Panc1 (cell line): ENCODE measurements at regions not wholly inside any gene's neighbourhood (a gene's known extent, or its start where the extent isn't known, plus 50 kb on each side); places are given as distances from the start of the nearest gene placed in this dataset.

Experiments used
- ATAC-seq: fragments of 200-7000 bp; cut with Tn5 transposase; 2 replicates; pipeline ENCODE4 v1.9.1; 2020; ENCODE audit warnings: mild to moderate bottlenecking, moderate library complexity
- BruUV-seq: library from RNA; stranded (reverse); fragments of 400-500 nt; replicated peaks from 2 replicates; lab custom pipeline; 2021; lab: Mats Ljungman, UMichigan
- CTCF ChIA-PET: fragments of 300-600 bp; sonication (Branson Sonifier 250); formaldehyde crosslinking; loops from one replicate; lab custom pipeline; 2022; ENCODE audit warnings: antibody characterized with exemption; lab: Charles Lee
- POLR2A ChIA-PET: fragments of 300-600 bp; sonication (Branson Sonifier 250); formaldehyde crosslinking; loops from one replicate; lab custom pipeline; 2022; ENCODE audit warnings: antibody characterized with exemption; lab: Charles Lee
- DNase-seq: peaks from one replicate; pipeline ENCODE4 v3.0.0-alpha.2; 2010; ENCODE audit warnings: low read depth, low spot score
- H3K27ac ChIP-seq: 2 replicates; pipeline ENCODE4 v1.5.1; 2011; ENCODE audit warnings: mild to moderate bottlenecking, low read length, inconsistent platforms
- H3K27me3 ChIP-seq: fragments of 200-500 bp; sonication (Bioruptor generic); 2 replicates; pipeline ENCODE4 v1.6.0; 2014; ENCODE audit warnings: low read length, inconsistent platforms; ENCODE audit not compliant: control insufficient read depth, insufficient read depth
- H3K36me3 ChIP-seq: fragments of 200-500 bp; sonication (Bioruptor generic); 2 replicates; pipeline ENCODE4 v1.5.1; 2014; ENCODE audit warnings: inconsistent platforms, mild to moderate bottlenecking, low read length, moderate library complexity; ENCODE audit not compliant: control insufficient read depth, insufficient read depth
- H3K4me1 ChIP-seq: 2 replicates; pipeline ENCODE4 v1.5.1; 2011; ENCODE audit warnings: inconsistent platforms, mild to moderate bottlenecking, low read length, moderate library complexity; ENCODE audit not compliant: control insufficient read depth, insufficient read depth
- H3K4me3 ChIP-seq, 2 experiments: 2 replicates each; pipeline ENCODE4 v1.5.1; 2011 to 2012; ENCODE audit warnings: low read depth in 2 of 2, low read length in 2 of 2, mild to moderate bottlenecking in 2 of 2, inconsistent platforms in 1 of 2, moderate library complexity in 1 of 2
- H3K9me3 ChIP-seq: fragments of 200-500 bp; sonication (Bioruptor generic); 2 replicates; pipeline ENCODE4 v1.5.1; 2014; ENCODE audit warnings: low read depth, mild to moderate bottlenecking, inconsistent platforms, low read length, moderate library complexity; ENCODE audit not compliant: control insufficient read depth, insufficient read depth
- POLR2AphosphoS5 ChIP-seq: IDR thresholded peaks from 2 replicates; pipeline ENCODE4 v1.6.1; 2012; ENCODE audit warnings: mild to moderate bottlenecking, low read depth, low read length, moderate library complexity
- SIN3A ChIP-seq: IDR thresholded peaks from 2 replicates; pipeline ENCODE4 v1.6.1; 2012; ENCODE audit warnings: low read depth, mild to moderate bottlenecking, low read length, moderate library complexity, borderline replicate concordance; ENCODE audit not compliant: insufficient read depth
- TCF7L2 ChIP-seq: IDR thresholded peaks from 2 replicates; pipeline ENCODE4 v1.6.1; 2011; ENCODE audit warnings: mild to moderate bottlenecking, low read depth, low read length, inconsistent platforms
- in situ Hi-C: cut with HindIII; loops from 2 replicates; pipeline ENCODE4 v1.10.0; 2016; ENCODE audit warnings: low sequenced_read_pairs, low pct_unique_long_range_greater_than_20kb
- intact Hi-C: fragments of 100-400 bp; cut with micrococcal nuclease; formaldehyde crosslinking; loops from one replicate; pipeline ENCODE4 v1.10.0; 2022; ENCODE audit not compliant: unreplicated experiment
- TF ChIP-seq, protein P1 (sequence below): fragments of 450-650 bp; IDR thresholded peaks from 2 replicates; pipeline ENCODE4 v1.5.1; 2017; ENCODE audit warnings: mild to moderate bottlenecking
- TF ChIP-seq, protein P2 (sequence below), 2 experiments: IDR thresholded peaks; 2 replicates each; pipeline ENCODE4 v1.6.1; 2011 to 2012; ENCODE audit warnings: low read depth in 2 of 2, control low read depth in 1 of 2, low read length in 1 of 2, mild to moderate bottlenecking in 1 of 2, moderate library complexity in 1 of 2; ENCODE audit not compliant: insufficient read depth in 1 of 2

DNA sequence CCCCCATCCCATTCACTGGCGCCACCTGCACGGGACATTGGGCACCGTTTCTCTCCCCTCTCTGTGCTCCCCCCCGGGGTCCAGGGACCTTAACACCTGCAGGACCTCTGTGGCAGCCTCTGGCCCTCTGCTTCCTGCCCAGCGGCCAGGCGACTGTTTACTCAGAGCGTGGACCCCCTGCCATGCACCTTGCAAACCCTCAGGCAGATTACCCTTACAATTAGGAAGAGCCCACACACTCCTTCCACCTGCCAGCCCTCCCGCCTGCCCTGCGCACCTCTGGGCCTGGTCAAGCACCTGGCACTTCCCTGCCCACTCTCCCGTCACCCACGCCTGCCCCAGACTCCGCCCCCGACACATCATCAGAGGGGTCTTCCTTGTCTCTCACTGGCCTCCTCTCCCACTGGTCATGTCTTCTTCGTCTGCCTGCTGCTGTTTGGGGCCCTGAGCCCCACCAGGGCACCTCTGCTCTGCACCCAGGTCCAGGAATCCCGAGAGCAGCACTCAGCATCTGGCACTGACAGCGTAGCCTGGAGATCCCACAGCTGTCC, 281.3 kb upstream of the IRX4 start:
- no TSS peak for BruUV-seq
- Histone ChIP-seq H3K4me1 (no peaks in the 10 kb centered on the region), H3K9me3 (no peaks in the 10 kb centered on the region), H3K27me3 (no peaks in the 10 kb centered on the region; the same call in 1 of the 2 replicates), H3K27ac (no peak overlapping the region), H3K36me3 (no peaks in the 10 kb centered on the region), H3K4me3 (no peak overlapping the region)
- TF ChIP-seq, protein P1, sequence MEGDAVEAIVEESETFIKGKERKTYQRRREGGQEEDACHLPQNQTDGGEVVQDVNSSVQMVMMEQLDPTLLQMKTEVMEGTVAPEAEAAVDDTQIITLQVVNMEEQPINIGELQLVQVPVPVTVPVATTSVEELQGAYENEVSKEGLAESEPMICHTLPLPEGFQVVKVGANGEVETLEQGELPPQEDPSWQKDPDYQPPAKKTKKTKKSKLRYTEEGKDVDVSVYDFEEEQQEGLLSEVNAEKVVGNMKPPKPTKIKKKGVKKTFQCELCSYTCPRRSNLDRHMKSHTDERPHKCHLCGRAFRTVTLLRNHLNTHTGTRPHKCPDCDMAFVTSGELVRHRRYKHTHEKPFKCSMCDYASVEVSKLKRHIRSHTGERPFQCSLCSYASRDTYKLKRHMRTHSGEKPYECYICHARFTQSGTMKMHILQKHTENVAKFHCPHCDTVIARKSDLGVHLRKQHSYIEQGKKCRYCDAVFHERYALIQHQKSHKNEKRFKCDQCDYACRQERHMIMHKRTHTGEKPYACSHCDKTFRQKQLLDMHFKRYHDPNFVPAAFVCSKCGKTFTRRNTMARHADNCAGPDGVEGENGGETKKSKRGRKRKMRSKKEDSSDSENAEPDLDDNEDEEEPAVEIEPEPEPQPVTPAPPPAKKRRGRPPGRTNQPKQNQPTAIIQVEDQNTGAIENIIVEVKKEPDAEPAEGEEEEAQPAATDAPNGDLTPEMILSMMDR, result no peak
- no peak for TF ChIP-seq POLR2AphosphoS5
- no peak for TF ChIP-seq SIN3A
- TF ChIP-seq TCF7L2, result no peak
- TF ChIP-seq, protein P2, sequence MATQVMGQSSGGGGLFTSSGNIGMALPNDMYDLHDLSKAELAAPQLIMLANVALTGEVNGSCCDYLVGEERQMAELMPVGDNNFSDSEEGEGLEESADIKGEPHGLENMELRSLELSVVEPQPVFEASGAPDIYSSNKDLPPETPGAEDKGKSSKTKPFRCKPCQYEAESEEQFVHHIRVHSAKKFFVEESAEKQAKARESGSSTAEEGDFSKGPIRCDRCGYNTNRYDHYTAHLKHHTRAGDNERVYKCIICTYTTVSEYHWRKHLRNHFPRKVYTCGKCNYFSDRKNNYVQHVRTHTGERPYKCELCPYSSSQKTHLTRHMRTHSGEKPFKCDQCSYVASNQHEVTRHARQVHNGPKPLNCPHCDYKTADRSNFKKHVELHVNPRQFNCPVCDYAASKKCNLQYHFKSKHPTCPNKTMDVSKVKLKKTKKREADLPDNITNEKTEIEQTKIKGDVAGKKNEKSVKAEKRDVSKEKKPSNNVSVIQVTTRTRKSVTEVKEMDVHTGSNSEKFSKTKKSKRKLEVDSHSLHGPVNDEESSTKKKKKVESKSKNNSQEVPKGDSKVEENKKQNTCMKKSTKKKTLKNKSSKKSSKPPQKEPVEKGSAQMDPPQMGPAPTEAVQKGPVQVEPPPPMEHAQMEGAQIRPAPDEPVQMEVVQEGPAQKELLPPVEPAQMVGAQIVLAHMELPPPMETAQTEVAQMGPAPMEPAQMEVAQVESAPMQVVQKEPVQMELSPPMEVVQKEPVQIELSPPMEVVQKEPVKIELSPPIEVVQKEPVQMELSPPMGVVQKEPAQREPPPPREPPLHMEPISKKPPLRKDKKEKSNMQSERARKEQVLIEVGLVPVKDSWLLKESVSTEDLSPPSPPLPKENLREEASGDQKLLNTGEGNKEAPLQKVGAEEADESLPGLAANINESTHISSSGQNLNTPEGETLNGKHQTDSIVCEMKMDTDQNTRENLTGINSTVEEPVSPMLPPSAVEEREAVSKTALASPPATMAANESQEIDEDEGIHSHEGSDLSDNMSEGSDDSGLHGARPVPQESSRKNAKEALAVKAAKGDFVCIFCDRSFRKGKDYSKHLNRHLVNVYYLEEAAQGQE (IDR thresholded peaks at IDR 0.05; ENCODE audit: insufficient read depth in 1 of 2, low read depth in 2 of 2, low read length in 1 of 2), result no peak
- ChIA-PET CTCF (no interaction called here), POLR2A (no interaction called here)
- intact Hi-C loops, result no loop called here
- ATAC-seq, result no peak
- in situ Hi-C loops, result no loop called here
- no peak for DNase-seq

DNA sequence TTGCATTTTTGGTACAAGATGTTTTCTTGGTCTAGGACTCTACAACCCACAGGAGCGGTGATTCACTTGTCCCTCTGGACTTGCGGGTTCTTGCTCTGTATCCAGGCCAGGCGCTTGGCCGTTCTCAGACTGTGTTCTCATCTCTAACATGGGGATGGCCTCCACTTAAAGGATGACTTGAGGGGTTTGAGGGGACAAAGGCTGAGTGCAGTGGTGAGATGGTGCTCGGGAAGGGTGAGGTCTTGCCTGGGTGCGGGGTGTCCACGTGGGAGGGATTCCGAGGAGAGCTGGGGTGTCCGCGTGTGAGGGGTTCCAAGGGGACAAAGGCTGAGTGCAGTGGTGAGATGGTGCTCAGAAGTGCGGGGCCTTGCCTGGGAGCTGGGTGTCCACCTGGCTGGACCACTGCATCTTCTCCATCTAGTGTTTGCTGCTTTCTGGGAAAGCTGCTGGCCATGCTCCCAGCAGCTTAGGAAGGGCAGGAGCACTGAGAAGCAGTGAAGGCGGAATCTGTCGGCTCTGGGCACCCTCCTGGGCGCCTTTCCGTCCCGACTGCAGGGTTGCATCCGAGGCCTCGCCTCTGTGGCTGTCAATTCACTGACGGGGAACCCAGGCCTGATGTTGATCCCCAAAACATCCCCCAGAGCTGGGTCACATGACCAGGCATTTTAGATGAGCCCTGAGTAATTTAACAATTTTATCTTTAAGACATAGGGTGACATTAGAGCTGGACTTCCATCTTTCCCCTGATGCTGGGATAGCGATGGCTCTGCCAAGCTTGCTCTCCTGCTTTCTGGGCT, 280.5 kb upstream of the IRX4 start:
- in situ Hi-C loops, result no loop called here
- intact Hi-C loops, result no loop called here
- ChIA-PET POLR2A (no interaction called here), CTCF (no interaction called here)
- Histone ChIP-seq H3K36me3 (no peaks in the 10 kb centered on the region), H3K9me3 (no peaks in the 10 kb centered on the region), H3K4me1 (no peaks in the 10 kb centered on the region), H3K27me3 (no peaks in the 10 kb centered on the region; the same call in 1 of the 2 replicates), H3K4me3 (no peak overlapping the region), H3K27ac (no peak overlapping the region)
- TF ChIP-seq TCF7L2, result no peak
- DNase-seq, result no peak
- no peak for ATAC-seq
- no TSS peak for BruUV-seq

DNA sequence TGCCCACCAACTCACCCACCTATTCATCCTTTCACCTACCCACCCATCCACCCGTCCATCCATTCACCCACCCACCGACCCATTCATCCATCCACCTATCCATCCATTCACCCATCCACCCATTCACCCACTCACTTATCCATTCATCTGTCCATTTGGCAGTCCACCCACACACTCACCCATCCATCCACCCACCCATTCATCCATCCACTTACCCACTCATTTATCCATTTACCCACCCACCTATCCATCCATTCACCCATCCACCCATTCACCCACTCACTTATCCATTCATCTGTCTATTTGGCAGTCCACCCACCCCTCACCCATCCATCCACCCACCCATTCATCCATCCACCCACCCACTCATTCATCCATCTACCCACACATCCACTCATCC, 278.1 kb upstream of the IRX4 start:
- ChIA-PET POLR2A (no interaction called here), CTCF (no interaction called here)
- intact Hi-C loops (no loop called here), in situ Hi-C loops (no loop called here)
- TF ChIP-seq, protein P1, result no peak
- TF ChIP-seq TCF7L2 (no peak), POLR2AphosphoS5 (no peak), SIN3A (no peak)
- TF ChIP-seq, protein P2 (IDR thresholded peaks at IDR 0.05; ENCODE audit: insufficient read depth in 1 of 2, low read depth in 2 of 2, low read length in 1 of 2), result no peak
- no peaks in the 10 kb centered on the region for H3K36me3 ChIP-seq
- no TSS peak for BruUV-seq
- H3K27me3 ChIP-seq, result no peaks in the 10 kb centered on the region; the same call in 1 of the 2 replicates
- DNase-seq (no peak), ATAC-seq (no peak)
- no peaks in the 10 kb centered on the region for H3K4me1 ChIP-seq
- H3K4me3 ChIP-seq, result no peak overlapping the region
- no peak overlapping the region for H3K27ac ChIP-seq
- H3K9me3 ChIP-seq, result no peaks in the 10 kb centered on the region
